ENCODE measurements at regions not wholly inside any gene's neighbourhood (a gene's known extent, or its start where the extent isn't known, plus 50 kb on each side); places are given as distances from the start of the nearest gene placed in this dataset.

- TF ChIP-seq ZNF8 (CRISPR knock-in tag; IDR thresholded peaks at IDR 0.05) (no peak), ZFP3 (CRISPR knock-in tag; IDR thresholded peaks at IDR 0.05) (no peak), CSDC2 (CRISPR knock-in tag; IDR thresholded peaks at IDR 0.05) (no peak), RARB (CRISPR knock-in tag; IDR thresholded peaks at IDR 0.05) (no peak), CREB5 (CRISPR knock-in tag; IDR thresholded peaks at IDR 0.05; ENCODE audit: low read depth) (no peak), ZC3H10 (CRISPR knock-in tag; IDR thresholded peaks at IDR 0.05) (no peak), ARNTL (CRISPR knock-in tag; IDR thresholded peaks at IDR 0.05; ENCODE audit: borderline replicate concordance, low read depth) (no peak), ZNF565 (CRISPR knock-in tag; conservative IDR thresholded peaks at IDR 0.05; ENCODE audit: low read depth) (no peak), ZFP30 (CRISPR knock-in tag; IDR thresholded peaks at IDR 0.05) (no peak), PATZ1 (CRISPR knock-in tag; IDR thresholded peaks at IDR 0.05; ENCODE audit: borderline replicate concordance) (no peak), TOX (CRISPR knock-in tag; IDR thresholded peaks at IDR 0.05; ENCODE audit: borderline replicate concordance) (no peak), GLIS3 (CRISPR knock-in tag; IDR thresholded peaks at IDR 0.05) (no peak), BACH2 (CRISPR knock-in tag; IDR thresholded peaks at IDR 0.05; ENCODE audit: borderline replicate concordance) (no peak), SNAI2 (CRISPR knock-in tag; IDR thresholded peaks at IDR 0.05) (no peak)
Observed at GRCh38 chr1:213492161-213493041, 441.4 kb downstream of the RPS6KC1 start.

Measured in SK-N-SH treated with all-trans-retinoic acid at 6 μM for 48 hours (cell line).